Upper lobe of right lung (tissue), 1 donor: ENCODE measurements at regions not wholly inside any gene's neighbourhood (a gene's known extent, or its start where the extent isn't known, plus 50 kb on each side); places are given as distances from the start of the nearest gene placed in this dataset.
"Not testable (repeated sequence)": the region's sequence is repeated elsewhere in the genome, so short reads cannot be mapped to it uniquely, and the experiment has no call there.

Source experiments
- ATAC-seq: fragments of 200-7000 bp; cut with Tn5 transposase; one replicate; pipeline ENCODE4 v1.9.1; 2020; ENCODE audit warnings: mild to moderate bottlenecking, moderate library complexity
- DNase-seq: peaks from one replicate; pipeline ENCODE4 v3.0.0-alpha.2; 2020
- H3K27ac ChIP-seq: fragments of 200-600 bp; one replicate; pipeline ENCODE4 v1.8.0; 2022
- H3K27me3 ChIP-seq: fragments of 200-600 bp; one replicate; pipeline ENCODE4 v1.8.0; 2022; ENCODE audit warnings: mild to moderate bottlenecking
- H3K36me3 ChIP-seq: fragments of 200-600 bp; one replicate; pipeline ENCODE4 v1.8.0; 2022
- H3K4me1 ChIP-seq: fragments of 200-600 bp; one replicate; pipeline ENCODE4 v1.8.0; 2022
- H3K4me3 ChIP-seq: fragments of 200-600 bp; one replicate; pipeline ENCODE4 v1.8.0; 2022; ENCODE audit warnings: mild to moderate bottlenecking
- H3K9me3 ChIP-seq: fragments of 200-600 bp; one replicate; pipeline ENCODE4 v1.8.0; 2022
- intact Hi-C: fragments of 100-400 bp; cut with DNase I; formaldehyde crosslinking; loops from one replicate; pipeline ENCODE4 v1.11.0; 2022
- TF ChIP-seq, protein P1 (sequence below): fragments of 200-600 bp; IDR thresholded peaks from one replicate; pipeline ENCODE4 v1.8.0; 2022; ENCODE audit warnings: antibody characterized with exemption
- donor health status: DM: no; HTN: yes; CAD: no; lungs with severe emphysema.

DNA sequence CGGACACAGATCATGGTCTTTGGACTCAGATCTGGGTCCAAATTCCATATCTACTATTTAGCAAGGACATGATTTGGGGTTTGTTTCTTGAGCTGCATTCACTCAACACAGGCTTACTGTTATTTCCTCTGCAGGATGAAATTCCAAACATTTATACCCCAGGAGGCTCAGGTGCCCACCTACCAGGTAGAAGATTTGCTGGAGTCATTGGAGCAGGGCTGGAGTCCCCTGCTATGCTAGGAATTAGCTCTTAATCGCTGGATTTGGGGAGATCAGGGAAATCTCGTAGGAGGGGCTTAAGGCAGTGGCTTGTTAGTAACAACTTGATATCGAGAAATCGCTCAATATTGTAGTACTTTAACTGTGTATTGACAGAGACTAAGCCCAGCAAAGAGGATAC is 193.0 kb downstream of the IL20RB start:
- Histone ChIP-seq H3K27me3 (no peaks in the 10 kb centered on the region), H3K36me3 (no peaks in the 10 kb centered on the region), H3K27ac (no peak overlapping the region), H3K4me3 (no peak overlapping the region), H3K4me1 (no peaks in the 10 kb centered on the region), H3K9me3 (no peaks in the 10 kb centered on the region)
- intact Hi-C loops = no loop called here
- ATAC-seq = no peak
- DNase-seq = no peak
- TF ChIP-seq, protein P1, sequence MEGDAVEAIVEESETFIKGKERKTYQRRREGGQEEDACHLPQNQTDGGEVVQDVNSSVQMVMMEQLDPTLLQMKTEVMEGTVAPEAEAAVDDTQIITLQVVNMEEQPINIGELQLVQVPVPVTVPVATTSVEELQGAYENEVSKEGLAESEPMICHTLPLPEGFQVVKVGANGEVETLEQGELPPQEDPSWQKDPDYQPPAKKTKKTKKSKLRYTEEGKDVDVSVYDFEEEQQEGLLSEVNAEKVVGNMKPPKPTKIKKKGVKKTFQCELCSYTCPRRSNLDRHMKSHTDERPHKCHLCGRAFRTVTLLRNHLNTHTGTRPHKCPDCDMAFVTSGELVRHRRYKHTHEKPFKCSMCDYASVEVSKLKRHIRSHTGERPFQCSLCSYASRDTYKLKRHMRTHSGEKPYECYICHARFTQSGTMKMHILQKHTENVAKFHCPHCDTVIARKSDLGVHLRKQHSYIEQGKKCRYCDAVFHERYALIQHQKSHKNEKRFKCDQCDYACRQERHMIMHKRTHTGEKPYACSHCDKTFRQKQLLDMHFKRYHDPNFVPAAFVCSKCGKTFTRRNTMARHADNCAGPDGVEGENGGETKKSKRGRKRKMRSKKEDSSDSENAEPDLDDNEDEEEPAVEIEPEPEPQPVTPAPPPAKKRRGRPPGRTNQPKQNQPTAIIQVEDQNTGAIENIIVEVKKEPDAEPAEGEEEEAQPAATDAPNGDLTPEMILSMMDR = no peak

DNA sequence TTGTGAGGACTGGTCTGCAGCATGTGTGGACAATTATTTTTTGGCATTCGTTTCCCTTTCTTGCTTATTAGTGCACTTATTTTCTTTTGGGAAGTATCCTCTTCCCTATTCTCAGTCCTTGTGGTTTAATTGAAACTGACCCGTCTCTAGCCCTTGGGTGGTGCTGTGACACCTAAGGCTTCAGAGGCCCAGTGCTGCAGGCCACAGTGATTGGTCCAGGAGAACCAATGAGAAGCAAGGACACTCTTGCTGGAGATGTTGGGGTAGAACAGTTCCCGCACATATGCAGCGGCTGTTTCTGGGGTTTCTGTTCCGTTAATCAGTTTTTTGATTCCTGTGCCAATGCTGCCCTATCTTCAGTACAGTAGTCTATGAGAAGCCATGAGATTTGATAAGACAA is 195.3 kb downstream of the IL20RB start:
- H3K27ac ChIP-seq, H3K4me3 ChIP-seq, DNase-seq, H3K27me3 ChIP-seq, intact Hi-C loops, ATAC-seq, H3K9me3 ChIP-seq, H3K36me3 ChIP-seq, H3K4me1 ChIP-seq: not testable (repeated sequence)

DNA sequence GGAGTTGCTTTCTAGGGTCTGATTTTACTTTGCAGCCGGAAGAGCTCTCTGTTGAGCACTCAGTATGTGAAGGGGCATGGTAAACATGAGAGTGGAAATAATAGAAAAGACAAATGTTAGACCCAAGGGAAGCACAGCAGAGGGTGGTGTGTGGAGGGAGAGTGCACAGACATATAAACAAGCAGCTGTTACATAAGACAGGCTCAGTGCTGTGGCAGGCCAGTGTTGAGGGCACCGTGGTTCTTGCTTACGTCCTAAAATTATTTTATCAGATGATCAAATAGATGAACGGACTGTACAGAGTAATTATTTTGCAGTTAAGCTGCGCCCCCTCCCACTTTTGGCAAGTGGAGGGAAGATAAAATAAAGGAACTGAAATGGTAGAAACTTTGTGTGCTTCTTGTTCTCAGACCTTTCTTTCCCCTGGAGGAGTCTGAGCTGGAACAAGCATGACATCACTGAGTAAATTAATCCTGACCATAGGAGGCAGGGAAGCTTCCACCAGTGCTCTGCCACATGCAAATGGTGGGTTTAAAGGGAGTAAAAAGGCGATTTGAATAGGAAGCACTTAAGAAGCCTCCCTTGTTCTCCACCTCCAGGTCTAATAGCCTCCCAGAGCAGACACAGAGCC is 205.6 kb downstream of the IL20RB start:
- Histone ChIP-seq H3K36me3 (no peaks in the 10 kb centered on the region), H3K4me3 (no peak overlapping the region), H3K4me1 (peaks cover 3% of the 10 kb centered on the region), H3K27me3 (no peaks in the 10 kb centered on the region), H3K27ac (no peak overlapping the region), H3K9me3 (no peaks in the 10 kb centered on the region)
- intact Hi-C loops = no loop called here
- TF ChIP-seq, protein P1 = no peak
- DNase-seq = no peak
- ATAC-seq = peak; percentile 50

DNA sequence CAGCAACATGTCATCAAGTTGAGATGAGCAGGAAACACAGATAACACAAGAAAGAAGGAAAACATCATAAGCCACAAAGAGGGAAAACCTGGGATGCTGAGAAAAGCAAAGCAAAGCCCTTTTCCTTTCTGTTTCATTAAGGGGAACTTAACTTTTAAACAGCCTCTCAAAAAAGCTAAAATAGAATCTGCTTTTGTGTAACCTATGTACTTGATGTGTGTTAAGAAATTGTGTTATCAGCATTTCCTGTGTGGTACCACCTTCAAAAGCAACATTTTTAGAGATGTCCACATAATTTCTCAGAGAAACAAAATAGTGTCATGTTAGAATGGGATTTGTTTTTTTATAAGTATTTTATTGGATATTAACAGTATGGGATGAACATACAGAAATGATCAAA is 206.2 kb downstream of the IL20RB start:
- DNase-seq = no peak
- intact Hi-C loops = no loop called here
- Histone ChIP-seq H3K36me3 (no peaks in the 10 kb centered on the region), H3K4me3 (no peak overlapping the region), H3K27ac (no peak overlapping the region), H3K9me3 (no peaks in the 10 kb centered on the region), H3K4me1 (peaks cover 3% of the 10 kb centered on the region), H3K27me3 (no peaks in the 10 kb centered on the region)
- ATAC-seq = no peak
- TF ChIP-seq, protein P1 = no peak

DNA sequence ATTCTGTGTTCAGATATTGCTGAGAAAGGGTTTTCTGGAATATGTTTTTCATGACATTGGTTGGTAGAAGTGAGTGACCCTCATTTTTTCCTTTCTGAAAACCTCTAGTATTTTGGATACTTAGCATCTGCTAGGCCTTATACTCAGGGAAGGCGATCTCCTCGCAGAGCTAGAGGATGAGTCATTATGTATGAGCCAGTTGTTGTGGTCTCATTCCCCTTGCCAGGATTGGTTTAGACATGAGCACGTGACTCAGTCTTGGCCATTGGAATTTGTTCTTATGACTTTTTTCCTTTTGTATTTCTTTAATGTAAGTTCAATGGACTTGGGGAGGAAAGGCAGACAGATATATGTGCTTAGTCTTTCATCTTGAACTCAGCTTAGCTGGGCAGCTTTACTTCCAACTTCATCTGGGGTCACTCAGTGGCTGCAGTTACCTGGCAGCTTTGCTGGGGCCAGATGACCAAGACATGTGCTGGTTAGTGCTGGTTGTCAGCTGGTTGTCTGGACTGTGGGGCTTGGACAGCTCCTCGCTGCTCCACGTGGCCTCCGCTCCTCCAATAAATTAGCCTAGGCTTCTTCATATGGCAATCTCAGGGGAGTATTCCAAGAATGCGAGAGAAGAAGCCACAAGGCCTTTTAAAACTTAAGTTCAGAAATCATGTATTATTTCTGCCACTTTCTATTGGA is 207.5 kb downstream of the IL20RB start:
- H3K9me3 ChIP-seq = no peaks in the 10 kb centered on the region
- no peak overlapping the region for H3K4me3 ChIP-seq
- no peaks in the 10 kb centered on the region for H3K27me3 ChIP-seq
- no peaks in the 10 kb centered on the region for H3K36me3 ChIP-seq
- DNase-seq = no peak
- H3K27ac ChIP-seq = no peak overlapping the region
- ATAC-seq = no peak
- intact Hi-C loops = no loop called here
- H3K4me1 ChIP-seq = peaks cover 3% of the 10 kb centered on the region
- TF ChIP-seq, protein P1 = no peak

DNA sequence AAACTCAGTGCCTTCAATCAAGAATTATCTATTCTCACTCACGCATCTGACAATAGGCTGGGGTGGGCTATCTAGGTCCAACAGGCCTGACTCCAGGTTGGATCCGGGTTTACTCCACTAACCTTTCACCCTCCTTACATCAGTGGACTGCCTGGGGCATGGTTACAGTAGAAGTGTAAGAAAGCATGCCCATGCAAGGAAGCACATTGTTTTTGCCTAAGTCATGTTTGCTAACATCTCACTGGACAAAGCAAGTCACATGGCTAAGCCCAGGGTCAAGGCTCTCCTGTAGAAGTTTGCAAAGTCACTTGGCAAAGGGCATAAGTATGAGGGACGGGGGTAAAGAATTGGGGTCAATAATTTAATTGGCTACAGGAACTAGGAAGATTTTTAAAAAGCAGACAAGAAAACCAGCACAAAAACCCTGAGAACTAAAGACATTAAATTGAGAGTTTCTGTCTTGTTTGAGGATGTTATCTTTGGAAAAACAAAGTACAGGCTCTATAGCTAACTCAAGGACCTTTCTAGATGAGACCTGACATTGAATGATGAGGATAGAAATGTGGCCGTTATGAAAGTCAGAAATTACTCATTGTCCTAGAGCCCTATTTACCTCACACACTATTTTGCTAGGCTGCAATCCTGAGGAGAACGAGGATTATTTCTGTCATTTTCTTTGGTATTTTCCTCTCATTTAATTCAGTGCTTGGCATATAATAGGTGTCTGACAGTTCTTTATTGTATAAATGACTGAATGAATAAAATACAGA is 214.2 kb downstream of the IL20RB start:
- DNase-seq = no peak
- Histone ChIP-seq H3K27ac (no peak overlapping the region), H3K36me3 (no peaks in the 10 kb centered on the region), H3K4me1 (no peaks in the 10 kb centered on the region), H3K4me3 (no peak overlapping the region), H3K27me3 (no peaks in the 10 kb centered on the region), H3K9me3 (no peaks in the 10 kb centered on the region)
- TF ChIP-seq, protein P1 = no peak
- intact Hi-C loops = no loop called here
- no peak for ATAC-seq
